DMS 273 treated with DMSO at 0.1 percent for 48 hours (cell line): ENCODE measurements at regions not wholly inside any gene's neighbourhood (a gene's known extent, or its start where the extent isn't known, plus 50 kb on each side); places are given as distances from the start of the nearest gene placed in this dataset.
"Not testable (repeated sequence)": the region's sequence is repeated elsewhere in the genome, so short reads cannot be mapped to it uniquely, and the experiment has no call there.

ENCODE experiments used
- DNase-seq: peaks from one replicate; lab custom pipeline; 2025; lab: John Stamatoyannopoulos, UW

- no peak for DNase-seq
Observed at GRCh38 chr17:51389875-51390274, 129.5 kb downstream of the UTP18 start.

GRCh38 chr17:51391982-51392654 is 131.8 kb downstream of the UTP18 start:
- no peak for DNase-seq

- DNase-seq = no peak
Observed at GRCh38 chr17:51395621-51396020, 135.3 kb downstream of the UTP18 start.

GRCh38 chr17:51397361-51398127 is 137.2 kb downstream of the UTP18 start:
- no peak for DNase-seq

GRCh38 chr17:51398128-51398525 is 137.8 kb downstream of the UTP18 start:
- no peak for DNase-seq

- no peak for DNase-seq
Observed at GRCh38 chr17:51398687-51399086, 138.3 kb downstream of the UTP18 start.

GRCh38 chr17:51401279-51401678 is 140.9 kb downstream of the UTP18 start:
- DNase-seq = no peak

- no peak for DNase-seq
Observed at GRCh38 chr17:51402899-51403298, 142.6 kb downstream of the UTP18 start.

GRCh38 chr17:51407576-51407975 is 147.2 kb downstream of the UTP18 start:
- DNase-seq = no peak

- DNase-seq = no peak
Observed at GRCh38 chr17:51419476-51419875, 159.1 kb downstream of the UTP18 start.

GRCh38 chr17:51421525-51421924 is 161.2 kb downstream of the UTP18 start:
- no peak for DNase-seq

- no peak for DNase-seq
Observed at GRCh38 chr17:51422634-51423033, 162.3 kb downstream of the UTP18 start.

- no peak for DNase-seq
Observed at GRCh38 chr17:51423421-51424160, 163.2 kb downstream of the UTP18 start.

GRCh38 chr17:51425773-51426172 is 165.4 kb downstream of the UTP18 start:
- no peak for DNase-seq

GRCh38 chr17:51427323-51427811 is 167.0 kb downstream of the UTP18 start:
- DNase-seq = no peak

- DNase-seq = no peak
Observed at GRCh38 chr17:51427856-51428255, 167.5 kb downstream of the UTP18 start.

GRCh38 chr17:51428668-51429495 is 168.5 kb downstream of the UTP18 start:
- DNase-seq = no peak

- not testable (repeated sequence) for DNase-seq
Observed at GRCh38 chr17:51429938-51430337, 169.6 kb downstream of the UTP18 start.

GRCh38 chr17:51430591-51430990 is 170.2 kb downstream of the UTP18 start:
- DNase-seq = no peak

GRCh38 chr17:51434434-51435170 is 174.3 kb downstream of the UTP18 start:
- no peak for DNase-seq

- no peak for DNase-seq
Observed at GRCh38 chr17:51435171-51435552, 174.8 kb downstream of the UTP18 start.
